ENCODE measurements at regions not wholly inside any gene's neighbourhood (a gene's known extent, or its start where the extent isn't known, plus 50 kb on each side); places are given as distances from the start of the nearest gene placed in this dataset.

DNA sequence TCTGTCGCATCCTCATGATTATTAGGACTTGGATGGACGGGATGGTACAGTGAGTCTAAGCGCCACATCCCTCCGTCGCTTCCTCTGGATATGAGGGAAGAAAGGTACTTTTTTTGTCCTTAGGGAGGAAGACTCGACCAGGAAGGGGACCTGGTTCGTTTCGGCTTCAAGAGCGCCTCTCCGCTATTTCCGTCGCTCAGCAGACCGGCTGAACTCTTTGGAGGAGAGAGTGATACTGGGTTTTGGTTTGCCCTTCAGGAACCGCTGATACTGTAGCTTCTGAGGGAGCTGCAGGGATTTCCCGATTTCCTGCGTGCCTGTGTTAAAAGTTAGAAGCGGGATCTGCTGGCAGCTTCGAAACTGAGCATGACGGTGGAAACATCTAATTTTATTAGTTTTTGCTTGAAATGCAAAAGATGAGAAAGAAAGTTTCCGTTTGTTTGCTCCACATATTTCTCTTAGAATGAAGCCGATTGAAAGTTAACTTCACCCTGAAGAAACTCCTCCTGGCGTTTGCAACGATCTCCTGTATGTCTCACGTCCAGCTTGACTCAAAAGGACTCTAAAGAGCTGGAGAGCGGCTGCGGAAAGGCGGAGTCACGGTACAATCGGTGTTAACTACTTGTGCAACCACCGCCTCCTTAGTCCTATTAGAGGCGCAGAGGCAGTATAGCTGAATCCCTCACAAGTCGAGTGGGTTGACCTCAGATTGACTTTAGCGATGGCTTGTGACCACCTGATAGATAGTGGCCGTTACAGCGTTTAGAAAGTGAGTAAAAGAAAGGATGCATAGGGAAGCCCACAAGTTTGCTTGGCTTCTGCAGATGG, 129.4 kb downstream of the TRIM27 start:
- TF ChIP-seq POLR2AphosphoS5 (IDR thresholded peaks at IDR 0.05) = no peak
- TF ChIP-seq, protein P1, sequence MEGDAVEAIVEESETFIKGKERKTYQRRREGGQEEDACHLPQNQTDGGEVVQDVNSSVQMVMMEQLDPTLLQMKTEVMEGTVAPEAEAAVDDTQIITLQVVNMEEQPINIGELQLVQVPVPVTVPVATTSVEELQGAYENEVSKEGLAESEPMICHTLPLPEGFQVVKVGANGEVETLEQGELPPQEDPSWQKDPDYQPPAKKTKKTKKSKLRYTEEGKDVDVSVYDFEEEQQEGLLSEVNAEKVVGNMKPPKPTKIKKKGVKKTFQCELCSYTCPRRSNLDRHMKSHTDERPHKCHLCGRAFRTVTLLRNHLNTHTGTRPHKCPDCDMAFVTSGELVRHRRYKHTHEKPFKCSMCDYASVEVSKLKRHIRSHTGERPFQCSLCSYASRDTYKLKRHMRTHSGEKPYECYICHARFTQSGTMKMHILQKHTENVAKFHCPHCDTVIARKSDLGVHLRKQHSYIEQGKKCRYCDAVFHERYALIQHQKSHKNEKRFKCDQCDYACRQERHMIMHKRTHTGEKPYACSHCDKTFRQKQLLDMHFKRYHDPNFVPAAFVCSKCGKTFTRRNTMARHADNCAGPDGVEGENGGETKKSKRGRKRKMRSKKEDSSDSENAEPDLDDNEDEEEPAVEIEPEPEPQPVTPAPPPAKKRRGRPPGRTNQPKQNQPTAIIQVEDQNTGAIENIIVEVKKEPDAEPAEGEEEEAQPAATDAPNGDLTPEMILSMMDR (IDR thresholded peaks at IDR 0.05) = no peak
- TF ChIP-seq POLR2A (IDR thresholded peaks at IDR 0.05) = no peak
- TF ChIP-seq EP300 (IDR thresholded peaks at IDR 0.05) = no peak

All from upper lobe of left lung (tissue), 4 donors.